ENCODE measurements at regions not wholly inside any gene's neighbourhood (a gene's known extent, or its start where the extent isn't known, plus 50 kb on each side); places are given as distances from the start of the nearest gene placed in this dataset.

DNA sequence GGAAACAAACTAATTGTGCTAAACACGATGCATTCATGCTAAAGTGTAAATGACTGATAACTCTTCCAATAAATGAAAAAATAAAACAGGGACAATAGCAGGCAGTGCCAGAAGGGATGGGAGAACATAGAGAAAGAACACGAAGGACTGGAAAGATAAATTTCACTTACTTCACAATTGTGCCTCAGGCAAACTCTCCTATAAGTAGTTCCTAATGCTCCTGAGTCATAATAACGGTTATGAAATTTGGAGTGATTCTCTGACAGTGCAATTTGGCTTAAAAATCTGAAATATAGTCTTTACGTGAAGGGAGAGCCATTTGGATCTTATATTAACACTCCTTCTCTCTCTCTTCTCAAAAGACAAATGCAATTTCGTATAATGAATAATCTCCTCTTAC is 2218.5 kb downstream of the MAT2B start:
- Histone ChIP-seq H3K9me3 (replicated peaks; ENCODE audit: control insufficient read depth, insufficient read depth, low read length) (peaks cover 2% of the 10 kb centered on the region), H3K4me2 (ENCODE audit: insufficient read depth, low read length) (no peak overlapping the region), H3K4me3 (replicated peaks in 1 of 3; ENCODE audit: insufficient read depth in 1 of 3, low read depth in 1 of 3, low read length in 3 of 3) (no peak overlapping the region), H3K9me1 (replicated peaks; ENCODE audit: control insufficient read depth, extremely low read depth, insufficient read depth, low read length) (no peaks in the 10 kb centered on the region), H3K9ac (replicated peaks; ENCODE audit: extremely low read depth, insufficient read depth, low read length) (no peak overlapping the region), H2AFZ (ENCODE audit: low read depth, low read length) (no peak overlapping the region), H3K4me1 (ENCODE audit: control insufficient read depth, extremely low read depth, insufficient read depth, low read length) (no peaks in the 10 kb centered on the region), H4K20me1 (replicated peaks; ENCODE audit: control insufficient read depth, extremely low read depth, insufficient read depth, low read length) (no peaks in the 10 kb centered on the region), H3K79me2 (ENCODE audit: control insufficient read depth, insufficient read depth, low read length) (no peaks in the 10 kb centered on the region), H3K27me3 (ENCODE audit: control insufficient read depth in 2 of 2, insufficient read depth in 2 of 2, low read length in 2 of 2) (no peaks in the 10 kb centered on the region), H3K36me3 (ENCODE audit: control insufficient read depth in 2 of 2, extremely low read depth in 1 of 2, insufficient read depth in 2 of 2, low read length in 2 of 2) (no peaks in the 10 kb centered on the region), H3K27ac (ENCODE audit: insufficient read depth, low read depth, low read length) (no peak overlapping the region)
- ChIA-PET POLR2A (no interaction called here), CTCF (no interaction called here)
- FAIRE-seq = no peak
- TF ChIP-seq POLR2AphosphoS5 (IDR thresholded peaks at IDR 0.05; ENCODE audit: insufficient read depth, low read depth, low read length) (no peak), CTCF (IDR thresholded peaks at IDR 0.05; ENCODE audit: extremely low read depth in 1 of 2, insufficient read depth in 1 of 2, low read depth in 1 of 2, low read length in 2 of 2) (no peak), EZH2 (IDR thresholded peaks at IDR 0.05; ENCODE audit: borderline replicate concordance, low read depth, low read length, severe bottlenecking) (no peak), POLR2A (IDR thresholded peaks at IDR 0.05; ENCODE audit: low read depth, low read length) (no peak), MYC (IDR thresholded peaks at IDR 0.05; ENCODE audit: low read depth, low read length) (no peak)
- intact Hi-C loops (cut with micrococcal nuclease) = no loop called here
- BruUV-seq (replicated peaks) = no TSS peak
- DNase-seq (ENCODE audit: low read depth, low spot score) = no peak
- dilution Hi-C loops (cut with MboI; ENCODE audit: extremely low pct_ligation_motif_present, low sequenced_read_pairs) = no loop called here

DNA sequence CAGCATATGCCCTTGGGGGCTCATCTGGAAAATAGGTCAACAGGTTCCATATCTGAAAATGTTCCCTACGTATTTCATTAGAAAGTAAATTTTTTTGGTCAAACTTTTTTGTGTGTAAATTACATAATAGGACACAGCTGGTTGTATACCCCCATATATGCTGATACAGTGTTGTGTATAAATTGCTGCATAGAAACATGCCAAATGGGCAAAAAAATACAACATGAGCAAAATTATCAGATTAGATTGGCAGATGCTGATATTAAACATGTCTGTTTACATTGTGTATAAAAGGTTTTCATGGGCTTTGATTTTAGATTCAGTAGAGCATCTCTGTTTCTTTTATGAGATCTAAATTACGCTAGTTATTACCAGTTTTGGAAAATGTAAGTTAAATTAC is 2223.0 kb downstream of the MAT2B start:
- FAIRE-seq (no peak), DNase-seq (ENCODE audit: low read depth, low spot score) (no peak)
- dilution Hi-C loops (cut with MboI; ENCODE audit: extremely low pct_ligation_motif_present, low sequenced_read_pairs) (no loop called here), intact Hi-C loops (cut with micrococcal nuclease) (no loop called here)
- Histone ChIP-seq H3K4me1 (ENCODE audit: control insufficient read depth, extremely low read depth, insufficient read depth, low read length) (no peaks in the 10 kb centered on the region), H3K9me3 (replicated peaks; ENCODE audit: control insufficient read depth, insufficient read depth, low read length) (peaks cover 2% of the 10 kb centered on the region), H3K36me3 (ENCODE audit: control insufficient read depth in 2 of 2, extremely low read depth in 1 of 2, insufficient read depth in 2 of 2, low read length in 2 of 2) (no peaks in the 10 kb centered on the region), H3K9me1 (replicated peaks; ENCODE audit: control insufficient read depth, extremely low read depth, insufficient read depth, low read length) (no peaks in the 10 kb centered on the region), H3K9ac (replicated peaks; ENCODE audit: extremely low read depth, insufficient read depth, low read length) (no peak overlapping the region), H3K4me3 (replicated peaks in 1 of 3; ENCODE audit: insufficient read depth in 1 of 3, low read depth in 1 of 3, low read length in 3 of 3) (no peak overlapping the region), H3K79me2 (ENCODE audit: control insufficient read depth, insufficient read depth, low read length) (no peaks in the 10 kb centered on the region), H4K20me1 (replicated peaks; ENCODE audit: control insufficient read depth, extremely low read depth, insufficient read depth, low read length) (no peaks in the 10 kb centered on the region), H3K27ac (ENCODE audit: insufficient read depth, low read depth, low read length) (no peak overlapping the region), H2AFZ (ENCODE audit: low read depth, low read length) (no peak overlapping the region), H3K27me3 (ENCODE audit: control insufficient read depth in 2 of 2, insufficient read depth in 2 of 2, low read length in 2 of 2) (no peaks in the 10 kb centered on the region), H3K4me2 (ENCODE audit: insufficient read depth, low read length) (no peak overlapping the region)
- ChIA-PET POLR2A (no interaction called here), CTCF (no interaction called here)
- BruUV-seq (replicated peaks) = no TSS peak
- no peak for TF ChIP-seq JUN (IDR thresholded peaks at IDR 0.05; ENCODE audit: borderline replicate concordance, insufficient read depth, insufficient read length, low read depth)
- no peak for TF ChIP-seq MYC (IDR thresholded peaks at IDR 0.05; ENCODE audit: low read depth, low read length)
- no peak for TF ChIP-seq FOS (IDR thresholded peaks at IDR 0.05; ENCODE audit: borderline replicate concordance, insufficient read depth, low read length)
- no peak for TF ChIP-seq CTCF (IDR thresholded peaks at IDR 0.05; ENCODE audit: extremely low read depth in 1 of 2, insufficient read depth in 1 of 2, low read depth in 1 of 2, low read length in 2 of 2)
- no peak for TF ChIP-seq POLR2A (IDR thresholded peaks at IDR 0.05; ENCODE audit: low read depth, low read length)
- TF ChIP-seq EZH2 (IDR thresholded peaks at IDR 0.05; ENCODE audit: borderline replicate concordance, low read depth, low read length, severe bottlenecking) = no peak
- TF ChIP-seq POLR2AphosphoS5 (IDR thresholded peaks at IDR 0.05; ENCODE audit: insufficient read depth, low read depth, low read length) = no peak
- no peak for TF ChIP-seq MAX (IDR thresholded peaks at IDR 0.05; ENCODE audit: insufficient read depth, insufficient read length)
- no peak for TF ChIP-seq GATA2 (IDR thresholded peaks at IDR 0.05; ENCODE audit: insufficient read depth, insufficient read length, low read depth, low read length)

Data from endothelial cell of umbilical vein (primary cell).